SK-N-DZ (cell line): ENCODE measurements at regions not wholly inside any gene's neighbourhood (a gene's known extent, or its start where the extent isn't known, plus 50 kb on each side); places are given as distances from the start of the nearest gene placed in this dataset.

Experiments used
- DNase-seq: peaks from one replicate; pipeline ENCODE4 v3.0.0-alpha.2; 2015; ENCODE audit warnings: low spot score

GRCh38 chr2:64704161-64704560 lies 50.4 kb upstream of the SERTAD2 start:
- no peak for DNase-seq

DNA sequence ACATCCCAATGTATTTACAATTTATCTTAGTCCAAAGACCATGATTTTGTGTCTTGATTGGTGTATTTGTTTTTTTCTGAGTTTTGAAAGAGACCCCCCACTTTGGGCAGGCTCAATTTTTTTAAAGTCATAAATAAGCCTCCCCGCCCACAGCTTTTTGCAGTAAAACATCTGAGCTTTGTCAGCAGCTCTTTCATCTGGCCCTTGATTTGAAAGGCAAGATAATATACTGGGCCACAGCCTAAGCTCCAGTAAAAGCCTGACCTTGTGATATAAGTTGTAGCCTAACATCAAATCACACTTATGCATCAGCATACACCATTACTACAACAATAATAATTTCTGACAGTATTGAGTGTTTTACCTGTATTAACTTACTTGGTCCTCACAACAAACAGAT lies 51.3 kb upstream of the SERTAD2 start:
- DNase-seq, result no peak

GRCh38 chr2:64707276-64707675 lies 53.6 kb upstream of the SERTAD2 start:
- no peak for DNase-seq

- no peak for DNase-seq
Measured at GRCh38 chr2:64708829-64709228, 55.1 kb upstream of the SERTAD2 start.

DNA sequence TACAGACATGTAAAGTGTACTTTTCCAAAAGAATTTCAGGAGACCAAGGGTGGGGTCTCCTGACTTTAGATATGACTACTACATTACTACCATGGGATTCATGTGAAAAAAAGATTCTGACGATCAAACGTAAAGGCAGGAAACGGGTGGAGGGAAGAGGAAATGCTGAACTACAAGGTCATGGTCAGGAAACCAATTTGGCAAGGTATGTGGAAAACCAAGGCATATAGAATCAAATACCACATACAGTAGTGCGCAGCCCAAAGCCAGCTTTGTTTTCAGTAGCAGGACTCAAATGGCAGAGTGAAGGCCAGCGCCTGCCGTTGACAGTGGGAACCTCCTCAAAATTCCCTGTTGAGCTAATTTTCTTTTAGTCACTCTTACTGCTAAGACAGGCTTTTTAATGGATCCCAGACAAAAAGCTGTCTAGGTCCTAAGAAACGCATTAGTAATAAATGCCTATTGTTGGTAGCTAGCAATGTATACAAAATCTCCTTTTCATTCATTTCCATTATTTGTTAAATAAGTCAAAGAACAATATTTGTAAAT lies 57.6 kb upstream of the SERTAD2 start:
- DNase-seq, result no peak

DNA sequence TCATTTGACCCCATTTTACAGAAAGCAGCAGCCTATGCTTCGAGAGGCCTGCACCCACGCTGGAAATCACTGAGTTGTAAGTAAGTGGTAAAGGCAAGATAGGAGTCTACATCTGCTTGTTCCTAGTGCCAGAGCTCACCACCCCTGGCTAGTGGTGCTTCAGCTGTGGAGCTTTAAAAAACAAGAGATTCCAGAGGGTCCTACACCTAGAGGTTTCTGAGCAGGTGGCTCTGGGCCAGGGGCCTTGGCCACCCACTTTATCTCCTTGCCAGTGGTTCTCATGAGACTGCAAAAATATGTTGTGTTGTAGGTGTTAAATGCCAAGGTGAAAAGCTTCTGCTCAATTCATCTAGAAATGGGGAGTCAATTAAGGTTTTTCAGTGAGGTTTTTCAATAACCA lies 60.0 kb upstream of the SERTAD2 start:
- DNase-seq, result no peak

- no peak for DNase-seq
Measured at GRCh38 chr2:64716569-64716968, 62.9 kb upstream of the SERTAD2 start.

GRCh38 chr2:64718250-64718885 lies 64.7 kb upstream of the SERTAD2 start:
- no peak for DNase-seq

DNA sequence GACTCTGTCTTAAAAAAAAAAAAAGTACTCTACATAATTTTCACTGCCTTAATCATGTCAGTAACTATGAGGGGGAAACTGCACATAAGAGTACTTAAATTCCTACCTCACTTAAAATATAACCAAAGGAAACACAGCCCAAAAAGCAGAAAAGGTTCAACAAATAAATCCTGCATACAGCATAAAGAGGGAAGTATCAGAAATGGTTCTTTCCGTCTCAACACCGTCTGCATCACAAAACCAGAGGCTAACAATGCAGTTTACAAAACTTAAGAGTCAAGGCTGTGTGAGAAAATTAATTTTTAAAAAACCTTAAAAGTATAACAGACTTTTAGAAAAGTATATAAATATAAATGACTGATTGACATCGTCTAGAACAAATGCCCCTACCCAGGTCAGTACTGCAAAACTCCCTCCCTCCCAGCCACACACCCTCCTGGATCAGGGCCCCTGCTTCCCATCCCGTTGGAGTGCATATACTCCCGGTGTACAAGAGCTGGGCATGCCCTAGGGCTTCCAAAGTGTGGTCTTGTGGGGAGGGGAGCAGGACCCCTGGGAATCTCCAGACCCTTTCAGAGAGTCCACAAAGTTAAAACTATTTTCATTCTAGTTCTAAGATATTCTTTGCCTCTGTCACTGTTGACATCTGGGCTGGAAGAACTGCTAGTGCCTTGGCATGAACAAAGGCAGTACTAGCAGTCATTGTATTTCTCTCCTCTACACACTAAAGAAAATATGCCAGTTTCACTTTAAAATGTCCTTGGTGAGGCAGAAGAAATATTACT lies 67.0 kb upstream of the SERTAD2 start:
- DNase-seq, result no peak

DNA sequence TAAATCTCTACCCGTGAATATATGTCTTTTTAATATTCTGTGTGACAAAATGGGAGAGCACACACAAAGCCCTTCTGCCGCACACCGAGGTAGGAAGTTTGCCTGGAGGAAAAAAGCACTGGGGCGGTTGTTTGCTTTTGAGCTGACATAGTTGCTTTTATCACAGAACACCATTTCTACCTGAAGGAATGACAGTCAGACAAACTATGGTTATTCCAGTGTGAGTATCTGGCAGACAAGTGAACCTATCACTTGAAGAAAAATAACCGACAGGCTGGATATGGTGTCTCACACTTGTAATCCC lies 67.6 kb upstream of the SERTAD2 start:
- DNase-seq, result no peak

GRCh38 chr2:64722291-64723044 lies 68.8 kb upstream of the SERTAD2 start:
- no peak for DNase-seq

DNA sequence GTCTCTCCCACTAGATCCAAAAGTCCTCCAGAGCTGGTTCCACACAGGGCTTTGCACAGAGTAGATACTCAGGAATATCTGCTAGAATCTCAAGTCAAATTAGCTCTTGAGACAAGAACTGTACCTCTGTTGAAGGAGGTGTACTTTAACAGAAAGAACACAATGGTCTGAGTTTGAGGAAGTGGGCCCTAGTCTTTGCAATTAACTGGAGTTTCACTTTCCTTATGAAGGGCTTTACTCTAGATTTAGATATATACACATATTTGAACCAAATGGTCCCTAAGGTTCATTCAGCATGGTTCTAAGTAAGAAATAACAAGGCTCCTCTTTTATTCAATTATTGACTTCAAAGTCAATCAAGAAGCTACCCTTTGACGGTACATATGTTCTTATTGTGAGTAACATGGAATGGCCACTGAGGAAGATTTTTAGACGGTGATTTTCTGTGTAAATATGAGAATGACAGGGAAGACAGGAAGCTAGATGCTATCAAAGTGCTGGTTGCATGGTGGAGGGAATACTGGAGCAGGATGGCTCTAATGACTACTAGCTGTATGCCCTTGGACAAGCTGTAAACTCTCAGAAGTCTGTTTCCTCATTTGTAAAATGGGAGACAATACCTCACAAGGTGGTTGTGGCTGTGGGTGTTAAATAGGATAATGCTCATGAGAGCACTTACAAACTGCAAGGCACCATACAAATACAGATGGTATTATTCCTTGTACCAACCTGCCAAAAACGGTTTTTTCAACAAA lies 73.5 kb upstream of the SERTAD2 start:
- no peak for DNase-seq

DNA sequence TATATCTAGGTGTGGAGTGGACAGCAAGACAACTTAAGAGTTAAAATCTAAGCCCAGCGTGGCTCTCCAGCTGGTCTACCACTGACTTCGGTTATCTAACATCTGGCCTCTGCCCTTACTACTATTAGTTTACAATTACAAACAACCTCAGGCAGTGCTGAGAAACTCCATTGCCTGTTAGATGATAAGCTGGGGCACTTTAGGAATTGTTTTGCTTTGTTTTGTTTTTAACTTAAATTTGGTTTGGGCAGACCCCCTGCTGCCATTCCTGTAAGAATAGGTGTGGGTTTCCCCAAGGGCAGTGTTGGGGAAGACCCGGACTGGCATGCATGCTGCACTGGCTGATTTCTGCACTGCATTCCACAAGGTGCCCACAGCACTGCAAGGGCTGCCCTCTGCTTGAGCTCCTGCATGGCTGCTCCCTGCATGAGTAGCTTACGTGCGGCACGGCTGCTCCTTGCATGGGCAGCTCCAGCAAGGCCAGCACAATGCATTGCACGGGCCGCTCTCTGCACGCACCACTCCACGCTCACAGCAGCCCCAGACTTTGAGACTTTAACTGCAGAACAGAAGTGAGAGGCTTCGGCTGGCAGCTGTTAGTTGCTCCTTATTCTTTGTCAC lies 74.2 kb upstream of the SERTAD2 start:
- peak; percentile 31 for DNase-seq

DNA sequence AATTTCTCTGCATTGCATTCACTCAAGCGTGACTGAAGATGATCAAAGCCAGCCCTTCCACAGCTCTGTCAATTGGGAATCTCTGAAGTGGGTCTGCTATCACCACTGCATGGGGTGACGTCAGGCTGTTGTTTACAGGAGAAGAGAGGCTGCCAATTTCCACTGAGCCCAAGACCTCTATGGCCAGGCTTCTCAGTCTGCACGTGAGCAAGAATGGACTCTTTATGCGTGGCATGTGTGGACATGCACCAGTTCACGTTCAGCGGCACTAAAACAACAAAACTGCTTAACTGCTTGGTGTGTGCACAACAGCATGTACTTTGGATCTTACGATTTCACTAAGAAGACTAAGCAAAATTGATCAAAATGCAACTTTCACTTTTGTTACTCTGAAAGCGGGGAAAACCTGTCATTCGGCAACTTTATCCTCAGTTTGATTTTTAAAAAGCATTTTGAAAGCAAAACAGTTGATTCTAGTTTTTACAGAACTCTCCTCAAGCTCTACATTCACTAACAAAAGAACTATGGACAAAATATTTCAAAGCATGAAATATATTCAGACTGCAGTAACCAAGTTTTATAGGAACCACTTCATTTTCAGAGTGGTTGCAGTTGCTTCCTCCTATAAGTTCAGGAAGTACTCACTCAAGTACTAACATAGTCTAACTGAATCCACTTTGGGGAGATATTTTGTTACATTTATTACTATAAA lies 77.0 kb upstream of the SERTAD2 start:
- DNase-seq, result peak; percentile 68

DNA sequence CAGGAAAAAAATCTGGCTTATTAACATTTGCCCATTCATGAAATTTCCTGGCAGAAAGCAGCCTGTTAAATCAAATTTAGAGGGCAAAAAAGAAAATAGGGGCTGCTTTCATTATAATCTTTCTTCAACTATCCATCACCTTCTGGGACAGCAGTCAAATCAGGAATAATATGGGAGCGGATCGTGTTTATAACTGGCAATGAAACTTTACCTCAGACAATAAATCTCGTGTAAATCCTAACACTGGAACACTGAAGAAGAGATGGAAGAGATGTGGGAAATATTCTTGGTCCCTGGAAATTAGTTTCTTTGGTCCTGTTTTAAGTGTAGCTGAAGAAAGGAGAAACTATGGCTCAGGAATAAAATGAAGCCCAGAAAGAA lies 77.5 kb upstream of the SERTAD2 start:
- no peak for DNase-seq

GRCh38 chr2:64731746-64732145 lies 78.0 kb upstream of the SERTAD2 start:
- no peak for DNase-seq

DNA sequence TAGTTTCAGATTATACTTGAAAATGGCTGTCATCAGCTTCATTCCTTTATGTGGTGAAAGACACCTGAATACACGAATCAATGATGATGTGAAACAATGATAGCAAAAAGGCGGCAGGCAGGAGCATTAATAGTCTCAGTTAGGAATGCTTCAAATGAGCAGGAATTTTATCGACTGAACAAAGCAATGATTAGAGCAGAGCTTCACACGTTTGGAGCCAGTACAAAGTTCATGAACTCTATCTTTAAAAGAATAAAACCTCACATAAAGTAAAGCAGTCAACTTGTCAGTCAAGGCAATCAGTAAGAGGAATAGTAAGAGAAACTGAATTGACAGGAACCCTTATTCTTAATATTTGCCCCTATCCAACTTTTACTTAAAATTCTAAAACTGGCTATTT lies 78.4 kb upstream of the SERTAD2 start:
- no peak for DNase-seq

GRCh38 chr2:64735504-64735903 lies 81.8 kb upstream of the SERTAD2 start:
- no peak for DNase-seq

- no peak for DNase-seq
Measured at GRCh38 chr2:64737547-64737946, 83.8 kb upstream of the SERTAD2 start.

GRCh38 chr2:64738026-64738425 lies 84.3 kb upstream of the SERTAD2 start:
- no peak for DNase-seq

DNA sequence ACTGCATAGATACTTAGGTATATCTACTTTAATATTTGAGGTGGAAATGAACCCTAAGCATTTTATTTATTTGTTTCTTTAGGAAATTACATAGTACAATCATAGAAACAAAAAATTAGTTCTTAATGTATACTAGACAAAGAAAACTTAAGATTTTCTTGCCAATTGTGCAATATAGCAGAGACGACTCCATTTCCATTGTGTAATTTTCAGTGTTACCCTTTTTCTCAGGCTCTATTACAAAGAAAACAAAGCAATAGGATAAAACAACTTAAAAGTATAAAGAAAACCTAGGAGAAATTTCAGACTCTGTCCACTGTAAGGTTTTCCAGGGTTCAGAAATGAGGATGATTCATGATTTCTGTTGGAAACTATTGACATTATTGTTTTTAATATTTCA lies 89.0 kb upstream of the SERTAD2 start:
- no peak for DNase-seq
